ENCODE measurements at regions not wholly inside any gene's neighbourhood (a gene's known extent, or its start where the extent isn't known, plus 50 kb on each side); places are given as distances from the start of the nearest gene placed in this dataset.

DNA sequence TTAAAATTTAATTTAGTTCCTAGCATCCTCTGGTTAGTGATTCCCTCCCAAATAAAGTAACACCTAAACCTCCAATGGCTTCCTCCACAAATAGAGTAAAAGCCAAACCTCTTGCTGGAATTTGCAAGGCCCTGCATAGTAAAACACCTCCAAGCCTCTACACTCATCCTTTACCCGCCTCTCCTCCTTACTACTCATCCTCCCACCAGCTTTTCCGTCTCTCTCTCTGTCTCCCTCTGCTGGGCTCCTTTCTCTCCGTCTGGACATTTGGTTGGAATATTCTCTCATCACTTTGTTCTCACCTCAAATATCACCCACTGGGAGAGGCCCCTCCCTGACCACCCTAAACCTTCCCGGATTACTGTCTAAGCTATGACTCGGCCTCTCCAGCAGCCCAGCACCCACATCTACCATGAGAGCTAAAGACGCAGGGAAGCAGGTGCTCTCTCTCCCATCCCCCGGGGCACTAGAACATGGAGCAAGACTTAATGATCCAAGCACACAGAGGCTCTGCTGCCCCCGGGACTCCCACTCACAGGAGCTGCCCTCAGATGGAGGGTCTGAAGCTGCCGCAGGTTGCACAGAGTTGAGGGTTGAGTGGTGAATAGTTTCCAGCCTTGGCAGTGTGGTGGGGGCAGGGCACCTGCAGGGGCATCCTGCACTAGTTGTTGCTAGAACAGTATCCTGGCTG lies 167.2 kb downstream of the FBXO15 start:
- no peaks in the 10 kb centered on the region for H3K4me1 ChIP-seq
- H3K27me3 ChIP-seq, result no peaks in the 10 kb centered on the region
- TF ChIP-seq, protein P1, sequence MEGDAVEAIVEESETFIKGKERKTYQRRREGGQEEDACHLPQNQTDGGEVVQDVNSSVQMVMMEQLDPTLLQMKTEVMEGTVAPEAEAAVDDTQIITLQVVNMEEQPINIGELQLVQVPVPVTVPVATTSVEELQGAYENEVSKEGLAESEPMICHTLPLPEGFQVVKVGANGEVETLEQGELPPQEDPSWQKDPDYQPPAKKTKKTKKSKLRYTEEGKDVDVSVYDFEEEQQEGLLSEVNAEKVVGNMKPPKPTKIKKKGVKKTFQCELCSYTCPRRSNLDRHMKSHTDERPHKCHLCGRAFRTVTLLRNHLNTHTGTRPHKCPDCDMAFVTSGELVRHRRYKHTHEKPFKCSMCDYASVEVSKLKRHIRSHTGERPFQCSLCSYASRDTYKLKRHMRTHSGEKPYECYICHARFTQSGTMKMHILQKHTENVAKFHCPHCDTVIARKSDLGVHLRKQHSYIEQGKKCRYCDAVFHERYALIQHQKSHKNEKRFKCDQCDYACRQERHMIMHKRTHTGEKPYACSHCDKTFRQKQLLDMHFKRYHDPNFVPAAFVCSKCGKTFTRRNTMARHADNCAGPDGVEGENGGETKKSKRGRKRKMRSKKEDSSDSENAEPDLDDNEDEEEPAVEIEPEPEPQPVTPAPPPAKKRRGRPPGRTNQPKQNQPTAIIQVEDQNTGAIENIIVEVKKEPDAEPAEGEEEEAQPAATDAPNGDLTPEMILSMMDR (IDR thresholded peaks at IDR 0.05), result no peak
- no peaks in the 10 kb centered on the region for H3K36me3 ChIP-seq
- no peak overlapping the region for H3K27ac ChIP-seq
- no peak for DNase-seq (ENCODE audit: low spot score in 2 of 2)
- H3K9me3 ChIP-seq, result no peaks in the 10 kb centered on the region
- no peak overlapping the region for H3K4me3 ChIP-seq
- intact Hi-C loops (cut with DNase I), result no loop called here

GRCh38 chr18:73979742-73980141 lies 167.9 kb downstream of the FBXO15 start:
- Histone ChIP-seq H3K9me3 (no peaks in the 10 kb centered on the region), H3K36me3 (no peaks in the 10 kb centered on the region), H3K4me1 (no peaks in the 10 kb centered on the region), H3K27me3 (no peaks in the 10 kb centered on the region), H3K27ac (no peak overlapping the region), H3K4me3 (no peak overlapping the region)
- intact Hi-C loops (cut with DNase I), result no loop called here
- TF ChIP-seq, protein P1 (IDR thresholded peaks at IDR 0.05), result no peak
- DNase-seq (ENCODE audit: low spot score in 2 of 2), result no peak

GRCh38 chr18:73976433-73976832 lies 171.2 kb downstream of the FBXO15 start:
- Histone ChIP-seq H3K9me3 (no peaks in the 10 kb centered on the region), H3K36me3 (no peaks in the 10 kb centered on the region), H3K27me3 (no peaks in the 10 kb centered on the region), H3K27ac (no peak overlapping the region), H3K4me1 (no peaks in the 10 kb centered on the region), H3K4me3 (no peak overlapping the region)
- TF ChIP-seq, protein P1 (IDR thresholded peaks at IDR 0.05), result no peak
- intact Hi-C loops (cut with DNase I), result no loop called here
- no peak for DNase-seq (ENCODE audit: low spot score in 2 of 2)

DNA sequence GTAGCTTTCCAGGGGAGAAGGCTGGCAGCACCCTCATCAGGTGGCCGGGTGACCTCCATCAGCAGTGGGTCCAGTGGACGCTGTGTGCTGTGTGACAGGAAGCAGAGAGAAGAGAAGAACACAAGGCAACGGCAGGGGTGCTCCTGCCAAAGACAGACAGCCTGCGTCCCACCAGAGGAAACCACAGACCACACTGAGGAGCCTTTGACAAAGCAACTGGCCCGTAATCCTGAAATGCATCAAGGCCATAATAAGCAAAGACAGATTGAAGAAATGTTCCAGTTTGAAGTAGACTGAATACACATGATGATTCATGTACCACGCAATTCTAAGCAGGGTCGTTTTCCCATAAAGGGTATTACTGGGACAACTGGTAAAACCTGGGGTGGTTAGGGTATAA lies 172.4 kb downstream of the FBXO15 start:
- intact Hi-C loops (cut with DNase I), result no loop called here
- Histone ChIP-seq H3K27ac (no peak overlapping the region), H3K27me3 (no peaks in the 10 kb centered on the region), H3K36me3 (no peaks in the 10 kb centered on the region), H3K9me3 (no peaks in the 10 kb centered on the region), H3K4me1 (no peaks in the 10 kb centered on the region), H3K4me3 (no peak overlapping the region)
- DNase-seq (ENCODE audit: low spot score in 2 of 2), result no peak
- TF ChIP-seq, protein P1 (IDR thresholded peaks at IDR 0.05), result no peak

- Histone ChIP-seq H3K9me3 (no peaks in the 10 kb centered on the region), H3K27ac (no peak overlapping the region), H3K4me1 (no peaks in the 10 kb centered on the region), H3K4me3 (no peak overlapping the region), H3K27me3 (no peaks in the 10 kb centered on the region), H3K36me3 (no peaks in the 10 kb centered on the region)
- DNase-seq (ENCODE audit: low spot score in 2 of 2), result no peak
- TF ChIP-seq, protein P1 (IDR thresholded peaks at IDR 0.05), result no peak
- intact Hi-C loops (cut with DNase I), result no loop called here
Measured at GRCh38 chr18:73973972-73974371, 173.7 kb downstream of the FBXO15 start.

DNA sequence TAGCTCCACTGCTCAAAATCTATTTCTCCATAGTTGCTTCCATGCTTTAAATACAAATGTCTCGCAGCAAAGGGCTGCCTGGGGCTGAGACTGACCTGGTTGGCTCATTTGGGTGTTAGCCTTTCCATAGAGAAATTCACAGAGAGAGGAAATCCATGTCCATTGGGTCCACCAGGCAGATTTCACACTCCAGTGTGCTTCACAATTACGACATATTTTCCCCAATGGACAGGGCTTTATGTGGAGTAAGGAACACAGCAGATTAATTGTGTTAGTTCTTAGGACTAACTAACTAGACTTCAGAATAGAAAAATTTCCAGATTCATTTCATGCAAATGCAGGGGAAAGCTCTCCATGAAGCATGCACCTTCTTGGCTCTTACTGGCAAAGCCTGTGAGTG lies 180.7 kb downstream of the FBXO15 start:
- Histone ChIP-seq H3K27ac (no peak overlapping the region), H3K4me1 (no peaks in the 10 kb centered on the region), H3K27me3 (no peaks in the 10 kb centered on the region), H3K9me3 (no peaks in the 10 kb centered on the region), H3K36me3 (no peaks in the 10 kb centered on the region), H3K4me3 (no peak overlapping the region)
- DNase-seq (ENCODE audit: low spot score in 2 of 2), result no peak
- TF ChIP-seq, protein P1 (IDR thresholded peaks at IDR 0.05), result no peak
- intact Hi-C loops (cut with DNase I), result no loop called here

Measured in ascending aorta (tissue), 2 donors.